Keratinocyte (primary cell): ENCODE measurements at regions not wholly inside any gene's neighbourhood (a gene's known extent, or its start where the extent isn't known, plus 50 kb on each side); places are given as distances from the start of the nearest gene placed in this dataset.

Source experiments
- CTCF ChIP-seq, 3 experiments: IDR thresholded peaks in 1 of 3; conservative IDR thresholded peaks in 1 of 3; optimal IDR thresholded peaks in 1 of 3; 2 replicates in 2 of 3; 3 replicates in 1 of 3; pipeline versions ENCODE3 to v1.5.1; 2011; ENCODE audit warnings: low read length in 3 of 3, mild to moderate bottlenecking in 3 of 3, moderate library complexity in 2 of 3, control low read depth in 1 of 3, inconsistent platforms in 1 of 3; ENCODE audit not compliant: insufficient read depth in 2 of 3; ENCODE audit errors: extremely low read depth in 1 of 3
- EZH2 ChIP-seq: IDR thresholded peaks from one replicate; pipeline ENCODE4 v1.6.1; 2012; ENCODE audit warnings: inconsistent platforms, mild to moderate bottlenecking, low read length, moderate library complexity

- no peak for TF ChIP-seq CTCF (optimal IDR thresholded peaks at IDR 0.05 in 1 of 3, IDR thresholded peaks at IDR 0.05 in 1 of 3, conservative IDR thresholded peaks at IDR 0.05 in 1 of 3; ENCODE audit: extremely low read depth in 1 of 3, insufficient read depth in 2 of 3, low read length in 3 of 3)
- TF ChIP-seq EZH2 = no peak
These were observed 54.6 kb upstream of the ELL2 start for GRCh38 chr5:96016216-96016615.
